ENCODE measurements at regions not wholly inside any gene's neighbourhood (a gene's known extent, or its start where the extent isn't known, plus 50 kb on each side); places are given as distances from the start of the nearest gene placed in this dataset.

GRCh38 chr4:77360451-77360850, 203.4 kb downstream of the CCNG2 start:
- TF ChIP-seq CTCF (IDR thresholded peaks at IDR 0.05), result no peak
- no peak for TF ChIP-seq POLR2A (IDR thresholded peaks at IDR 0.05)

Data from thyroid gland (tissue), 4 donors.